ENCODE measurements at regions not wholly inside any gene's neighbourhood (a gene's known extent, or its start where the extent isn't known, plus 50 kb on each side); places are given as distances from the start of the nearest gene placed in this dataset.

DNA sequence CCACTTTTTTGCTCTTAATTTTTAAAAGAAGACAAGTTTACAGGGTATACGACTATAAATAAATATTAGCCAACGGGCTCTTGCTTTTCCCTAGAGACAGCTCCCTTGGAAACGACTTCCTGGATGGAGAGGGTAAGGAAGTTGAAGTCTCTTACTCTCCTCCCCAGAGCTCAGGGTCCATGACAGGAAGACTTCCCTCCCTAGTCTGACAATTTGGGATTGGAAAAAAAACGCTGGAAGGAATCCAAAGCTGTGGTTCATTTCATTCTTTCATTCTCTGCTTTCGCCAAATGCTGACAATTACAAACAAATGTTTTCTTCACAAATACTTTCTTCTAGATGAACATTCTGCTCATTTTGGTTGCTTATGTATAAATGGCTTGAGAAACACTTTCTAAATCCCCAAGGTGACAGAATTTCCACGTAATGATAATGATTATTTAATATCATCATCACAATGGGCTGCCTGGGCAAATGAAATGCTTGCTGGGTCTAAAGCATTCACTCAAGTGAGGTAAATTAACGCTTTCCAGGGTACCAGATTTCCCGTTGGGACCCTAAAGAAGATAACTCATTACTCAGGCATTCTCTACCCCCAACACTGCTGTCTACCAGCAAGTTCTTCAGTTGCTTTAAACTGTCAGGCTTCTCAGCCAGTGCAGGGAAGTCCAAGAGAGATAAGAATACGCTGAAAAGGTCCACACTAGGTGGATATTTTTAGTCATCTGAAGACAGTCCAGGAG lies 139.8 kb upstream of the SLC30A5 start:
- ChIA-PET CTCF (interaction anchor here (0.6 to 1.3 kb wide), 2 partner anchors 54 to 688 kb away, joined by 3 to 4 read pairs; no protein-coding TSS in a partner anchor), POLR2A (no interaction called here)
- TF ChIP-seq, protein P1, sequence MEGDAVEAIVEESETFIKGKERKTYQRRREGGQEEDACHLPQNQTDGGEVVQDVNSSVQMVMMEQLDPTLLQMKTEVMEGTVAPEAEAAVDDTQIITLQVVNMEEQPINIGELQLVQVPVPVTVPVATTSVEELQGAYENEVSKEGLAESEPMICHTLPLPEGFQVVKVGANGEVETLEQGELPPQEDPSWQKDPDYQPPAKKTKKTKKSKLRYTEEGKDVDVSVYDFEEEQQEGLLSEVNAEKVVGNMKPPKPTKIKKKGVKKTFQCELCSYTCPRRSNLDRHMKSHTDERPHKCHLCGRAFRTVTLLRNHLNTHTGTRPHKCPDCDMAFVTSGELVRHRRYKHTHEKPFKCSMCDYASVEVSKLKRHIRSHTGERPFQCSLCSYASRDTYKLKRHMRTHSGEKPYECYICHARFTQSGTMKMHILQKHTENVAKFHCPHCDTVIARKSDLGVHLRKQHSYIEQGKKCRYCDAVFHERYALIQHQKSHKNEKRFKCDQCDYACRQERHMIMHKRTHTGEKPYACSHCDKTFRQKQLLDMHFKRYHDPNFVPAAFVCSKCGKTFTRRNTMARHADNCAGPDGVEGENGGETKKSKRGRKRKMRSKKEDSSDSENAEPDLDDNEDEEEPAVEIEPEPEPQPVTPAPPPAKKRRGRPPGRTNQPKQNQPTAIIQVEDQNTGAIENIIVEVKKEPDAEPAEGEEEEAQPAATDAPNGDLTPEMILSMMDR (IDR thresholded peaks at IDR 0.05; ENCODE audit: insufficient read depth, low read depth, low read length), result no peak
- H3K4me3 ChIP-seq (ENCODE audit: low read depth, low read length), result no peak overlapping the region
- H3K27me3 ChIP-seq (ENCODE audit: control insufficient read depth, insufficient read depth, low read length), result peaks cover 2% of the 10 kb centered on the region; the same call in 1 of the 2 replicates
- peak; percentile 20 for DNase-seq (ENCODE audit: low read depth)
- no peaks in the 10 kb centered on the region for H3K36me3 ChIP-seq (ENCODE audit: control insufficient read depth, insufficient read depth, low read length)

DNA sequence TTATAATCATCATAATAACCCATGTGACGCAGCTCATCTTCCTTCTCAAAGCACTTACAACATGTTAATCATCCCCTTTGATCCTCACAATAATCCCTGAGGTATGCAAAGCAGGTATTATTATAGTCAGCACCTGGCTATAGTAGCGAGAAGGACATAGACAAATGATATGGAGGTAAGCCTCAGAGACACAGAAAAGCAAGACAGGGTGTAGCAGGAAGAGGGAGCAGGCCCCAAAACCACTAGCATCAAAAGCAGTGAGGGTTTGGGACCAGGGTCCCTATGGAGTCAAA lies 139.2 kb upstream of the SLC30A5 start:
- no peak overlapping the region for H3K4me3 ChIP-seq (ENCODE audit: low read depth, low read length)
- TF ChIP-seq, protein P1 (IDR thresholded peaks at IDR 0.05; ENCODE audit: insufficient read depth, low read depth, low read length), result no peak
- ChIA-PET CTCF (interaction anchor here (0.6 kb wide), 1 partner anchor 688 kb away, joined by 4 read pairs; no protein-coding TSS in a partner anchor), POLR2A (no interaction called here)
- no peak for DNase-seq (ENCODE audit: low read depth)
- H3K36me3 ChIP-seq (ENCODE audit: control insufficient read depth, insufficient read depth, low read length), result no peaks in the 10 kb centered on the region
- H3K27me3 ChIP-seq (ENCODE audit: control insufficient read depth, insufficient read depth, low read length), result peaks cover 2% of the 10 kb centered on the region; the same call in 1 of the 2 replicates

DNA sequence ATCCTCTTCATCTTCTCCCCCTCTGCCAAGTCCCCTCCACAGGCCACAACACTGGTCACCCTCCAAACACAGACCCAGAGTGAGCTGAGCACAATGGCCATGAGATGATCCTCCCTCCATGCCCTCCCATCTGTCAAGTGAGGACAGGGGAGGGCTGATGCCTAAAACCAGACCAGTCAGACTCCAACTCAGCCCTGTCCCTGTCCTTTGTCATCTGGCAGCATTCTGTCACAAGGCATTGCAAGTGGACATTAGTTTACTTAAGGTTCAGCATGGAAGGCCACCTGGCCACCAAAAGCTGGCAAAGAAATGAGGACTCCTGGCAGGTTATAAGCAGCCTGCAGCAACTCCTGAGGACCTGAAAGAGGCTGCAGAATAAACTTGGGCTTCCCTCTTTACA lies 136.2 kb upstream of the SLC30A5 start:
- no peak for DNase-seq (ENCODE audit: low read depth)
- Histone ChIP-seq H3K36me3 (ENCODE audit: control insufficient read depth, insufficient read depth, low read length) (no peaks in the 10 kb centered on the region), H3K4me3 (ENCODE audit: low read depth, low read length) (no peak overlapping the region), H3K27me3 (ENCODE audit: control insufficient read depth, insufficient read depth, low read length) (no peaks in the 10 kb centered on the region)
- ChIA-PET CTCF (interaction anchor here (0.9 to 1.5 kb wide), 3 partner anchors 66 to 671 kb away, joined by 3 to 5 read pairs (median 3); no protein-coding TSS in a partner anchor), POLR2A (no interaction called here)
- TF ChIP-seq, protein P1 (IDR thresholded peaks at IDR 0.05; ENCODE audit: insufficient read depth, low read depth, low read length), result no peak

DNA sequence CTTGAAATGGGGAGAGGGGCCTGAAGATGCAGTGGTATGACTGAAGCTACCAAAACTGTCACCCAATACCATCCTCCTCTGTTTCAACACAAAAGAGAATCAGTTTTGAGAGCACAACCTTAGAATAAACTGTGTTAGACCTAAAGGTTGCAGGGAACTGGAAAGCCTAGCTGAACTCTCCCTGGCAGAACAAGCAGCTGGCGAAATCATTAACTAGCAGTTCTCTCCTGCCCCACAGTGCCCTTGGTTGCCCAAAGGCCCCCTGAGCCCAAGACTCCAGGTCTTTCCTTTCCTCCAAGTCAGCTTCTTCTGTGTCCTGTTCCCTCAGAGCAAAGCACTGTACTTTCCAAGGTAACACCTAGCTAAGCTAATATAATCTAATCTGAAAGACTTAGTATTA lies 135.4 kb upstream of the SLC30A5 start:
- TF ChIP-seq, protein P1 (IDR thresholded peaks at IDR 0.05; ENCODE audit: insufficient read depth, low read depth, low read length), result no peak
- H3K27me3 ChIP-seq (ENCODE audit: control insufficient read depth, insufficient read depth, low read length), result no peaks in the 10 kb centered on the region
- POLR2A ChIA-PET, result no interaction called here
- DNase-seq (ENCODE audit: low read depth), result no peak
- CTCF ChIA-PET, result interaction anchor here (1.4 to 1.5 kb wide), 2 partner anchors 66 to 672 kb away, joined by 3 to 5 read pairs; no protein-coding TSS in a partner anchor
- H3K4me3 ChIP-seq (ENCODE audit: low read depth, low read length), result no peak overlapping the region
- H3K36me3 ChIP-seq (ENCODE audit: control insufficient read depth, insufficient read depth, low read length), result no peaks in the 10 kb centered on the region

DNA sequence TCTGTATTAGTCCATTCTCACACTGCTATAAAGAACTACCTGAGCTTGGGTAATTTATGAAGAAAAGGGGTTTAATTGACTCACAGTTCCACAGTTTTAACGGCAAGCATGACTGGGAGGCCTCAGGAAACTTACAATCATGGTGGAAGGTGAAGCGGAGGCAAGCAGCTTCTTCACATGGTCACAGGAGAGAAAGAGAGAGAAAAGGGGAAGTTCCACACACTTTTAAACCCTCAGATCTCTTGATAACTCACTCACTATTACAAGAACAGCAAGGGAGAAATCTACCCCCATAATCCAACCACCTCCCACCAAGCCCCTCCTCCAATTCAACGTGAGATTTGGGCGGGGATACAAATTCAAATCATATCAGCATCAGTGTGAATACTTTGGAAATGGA lies 133.4 kb upstream of the SLC30A5 start:
- no peak for DNase-seq (ENCODE audit: low read depth)
- H3K36me3 ChIP-seq (ENCODE audit: control insufficient read depth, insufficient read depth, low read length), result no peaks in the 10 kb centered on the region
- CTCF ChIA-PET, result interaction anchor here (0.6 kb wide), 1 partner anchor 337 kb away, joined by 4 read pairs; no protein-coding TSS in a partner anchor
- no peaks in the 10 kb centered on the region for H3K27me3 ChIP-seq (ENCODE audit: control insufficient read depth, insufficient read depth, low read length)
- TF ChIP-seq, protein P1 (IDR thresholded peaks at IDR 0.05; ENCODE audit: insufficient read depth, low read depth, low read length), result no peak
- POLR2A ChIA-PET, result no interaction called here
- no peak overlapping the region for H3K4me3 ChIP-seq (ENCODE audit: low read depth, low read length)

Measured in BJ (cell line).